HG02943 (cell line): ENCODE measurements at regions not wholly inside any gene's neighbourhood (a gene's known extent, or its start where the extent isn't known, plus 50 kb on each side); places are given as distances from the start of the nearest gene placed in this dataset.

Experiments used
- ATAC-seq: cut with Tn5 transposase; IDR thresholded peaks from one replicate; pipeline ENCODE4 v1.9.1; 2021; ENCODE audit warnings: mild to moderate bottlenecking, low read depth, moderate library complexity; ENCODE audit not compliant: unreplicated experiment

- no peak for ATAC-seq
Observed at GRCh38 chr10:10833955-10834354, 183.7 kb upstream of the CELF2 start.

- ATAC-seq, result no peak
Observed at GRCh38 chr10:10844251-10844650, 173.4 kb upstream of the CELF2 start.

DNA sequence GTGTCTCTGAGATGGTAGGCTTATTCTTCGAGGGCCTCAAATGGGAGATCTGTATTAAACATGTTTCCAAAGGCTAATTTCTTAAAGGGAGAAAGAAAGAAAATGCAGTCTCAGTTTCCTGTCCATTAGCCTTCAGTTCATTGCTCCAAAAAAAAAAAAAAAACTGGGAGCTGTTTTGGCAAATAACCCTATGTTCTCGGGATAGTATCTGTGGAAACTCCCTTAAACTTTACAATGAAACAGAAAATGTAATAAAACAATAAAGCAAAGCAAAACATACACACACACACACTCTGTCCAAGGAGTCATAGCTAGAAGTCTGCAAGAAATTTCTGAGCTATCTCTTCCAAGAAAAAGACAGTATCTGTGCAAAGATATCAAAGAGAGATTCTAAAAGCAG, 172.5 kb upstream of the CELF2 start:
- no peak for ATAC-seq

DNA sequence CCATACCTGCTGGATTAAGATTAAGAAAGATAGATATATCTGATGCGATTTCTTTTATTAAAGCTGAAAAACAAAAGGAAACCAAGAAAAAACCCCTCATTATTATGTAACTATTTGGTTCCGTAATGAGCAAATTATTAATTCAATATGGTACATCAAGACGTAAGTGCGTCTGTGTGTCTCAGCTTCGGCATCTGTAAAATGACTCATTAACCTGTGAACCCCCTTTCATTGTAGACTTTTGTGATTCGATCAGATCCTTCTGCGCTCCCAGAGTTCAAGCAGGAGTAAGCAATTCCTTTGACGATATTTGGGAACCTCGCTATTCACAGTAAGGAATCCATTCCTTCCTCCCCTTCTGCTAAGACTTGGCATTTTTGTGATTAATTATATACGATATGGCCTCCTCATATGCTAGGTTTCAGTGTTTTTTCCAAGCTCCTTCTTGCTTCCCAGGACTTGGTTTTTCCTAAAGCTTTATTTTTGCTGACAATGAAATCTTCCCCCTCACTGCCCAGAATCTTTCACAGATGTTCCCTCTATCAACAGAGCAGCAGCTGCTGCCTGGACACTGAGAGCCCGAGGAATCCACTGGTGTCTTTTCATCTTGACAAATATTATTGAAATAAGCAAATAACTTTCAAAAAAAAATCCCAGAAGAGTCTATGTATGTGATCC, 171.7 kb upstream of the CELF2 start:
- ATAC-seq, result no peak

- no peak for ATAC-seq
Observed at GRCh38 chr10:10846504-10846900, 171.2 kb upstream of the CELF2 start.

- ATAC-seq, result no peak
Observed at GRCh38 chr10:10847387-10847786, 170.3 kb upstream of the CELF2 start.

GRCh38 chr10:10848488-10849111, 169.1 kb upstream of the CELF2 start:
- ATAC-seq, result no peak

GRCh38 chr10:10849306-10849705, 168.4 kb upstream of the CELF2 start:
- ATAC-seq, result no peak

- ATAC-seq, result no peak
Observed at GRCh38 chr10:10850214-10850613, 167.5 kb upstream of the CELF2 start.

DNA sequence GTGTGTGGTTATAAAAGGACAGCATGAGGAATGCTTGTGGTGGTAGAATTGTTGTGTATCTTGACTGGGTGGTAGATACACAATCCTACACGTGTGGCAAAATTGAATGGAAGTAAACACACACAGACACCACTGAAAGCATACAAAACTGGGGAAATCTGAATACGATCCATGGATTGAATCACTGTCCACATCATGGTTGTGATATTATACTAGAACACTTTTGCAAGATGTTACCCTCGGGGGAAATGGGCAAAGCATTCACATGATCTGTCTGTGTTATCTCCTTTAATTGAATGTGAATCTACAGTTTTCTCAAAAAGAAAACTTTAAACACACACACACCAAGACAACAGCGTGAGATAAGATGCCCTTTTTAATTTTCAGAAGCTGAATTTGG, 165.2 kb upstream of the CELF2 start:
- ATAC-seq, result no peak

- no peak for ATAC-seq
Observed at GRCh38 chr10:10853954-10854353, 163.7 kb upstream of the CELF2 start.

- ATAC-seq, result no peak
Observed at GRCh38 chr10:10854725-10855124, 162.9 kb upstream of the CELF2 start.

DNA sequence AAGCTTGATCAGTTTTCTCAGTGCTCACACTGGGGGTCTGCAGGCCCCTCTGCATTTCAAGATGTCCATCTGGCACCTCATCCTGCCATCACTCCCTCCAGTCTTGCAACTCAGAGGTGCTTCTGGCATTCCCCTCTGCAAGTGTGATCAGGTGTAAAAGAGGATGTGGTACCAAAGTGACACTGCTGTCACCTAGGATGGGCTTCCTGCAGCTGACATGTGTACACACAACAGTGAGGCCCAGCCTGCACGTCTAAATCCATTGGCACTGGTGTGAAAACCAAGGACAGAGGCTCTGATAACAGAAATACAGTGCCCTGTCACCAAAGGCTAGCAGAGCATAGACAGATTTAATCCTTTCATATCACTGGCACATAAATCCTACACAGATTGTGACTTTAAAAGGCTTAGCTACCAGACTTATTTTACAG, 162.5 kb upstream of the CELF2 start:
- no peak for ATAC-seq

GRCh38 chr10:10860455-10860976, 157.2 kb upstream of the CELF2 start:
- ATAC-seq, result no peak

- ATAC-seq, result no peak
Observed at GRCh38 chr10:10865303-10865702, 152.4 kb upstream of the CELF2 start.

DNA sequence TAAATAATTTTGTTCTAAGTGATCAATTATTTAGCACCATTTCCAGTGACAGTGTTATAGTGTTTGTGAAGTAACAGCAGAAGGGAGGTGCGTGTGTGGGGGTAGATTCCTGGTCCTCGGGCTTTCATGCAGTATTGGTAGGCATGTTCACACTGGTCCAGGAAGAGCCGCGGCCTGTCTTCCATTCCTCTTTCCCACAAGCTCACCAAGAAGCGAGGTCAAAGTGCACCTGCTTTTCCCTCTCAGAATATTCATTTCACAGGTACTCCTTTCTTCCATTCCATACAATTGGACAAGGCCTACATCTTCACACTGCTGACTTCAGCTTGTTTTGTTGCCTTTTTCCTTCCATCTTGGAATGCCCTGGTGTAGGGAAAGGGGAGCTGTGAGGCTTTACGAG, 151.8 kb upstream of the CELF2 start:
- ATAC-seq, result no peak

- ATAC-seq, result no peak
Observed at GRCh38 chr10:10869592-10869991, 148.1 kb upstream of the CELF2 start.

- ATAC-seq, result no peak
Observed at GRCh38 chr10:10870523-10871241, 147.0 kb upstream of the CELF2 start.

GRCh38 chr10:10871352-10871751, 146.3 kb upstream of the CELF2 start:
- ATAC-seq, result no peak

GRCh38 chr10:10872035-10872673, 145.5 kb upstream of the CELF2 start:
- no peak for ATAC-seq

DNA sequence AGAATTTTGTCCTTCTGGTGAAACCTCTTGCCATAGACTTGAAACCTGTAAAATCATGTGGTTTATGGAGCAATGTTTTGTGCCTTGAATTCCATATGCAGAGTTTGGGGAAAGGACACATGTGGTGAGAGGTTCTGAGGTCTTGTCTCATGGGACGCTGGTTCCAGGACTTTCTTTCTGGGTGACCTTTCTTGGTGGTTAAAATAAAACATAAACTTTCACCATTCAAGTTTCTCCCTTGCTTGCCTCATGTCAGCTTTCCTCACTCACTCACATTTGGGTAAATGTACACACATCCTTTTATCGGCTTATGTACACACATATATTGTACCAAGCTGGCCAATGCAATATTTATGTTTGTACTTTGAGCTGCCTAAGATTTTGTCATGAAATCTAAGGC, 144.9 kb upstream of the CELF2 start:
- no peak for ATAC-seq
